Suprapubic skin (tissue), 3 donors: ENCODE measurements at regions not wholly inside any gene's neighbourhood (a gene's known extent, or its start where the extent isn't known, plus 50 kb on each side); places are given as distances from the start of the nearest gene placed in this dataset.

Experiments used
- CTCF ChIP-seq, 2 donors: fragments of 200-600 bp in 1 of 2; fragments of 450-650 bp in 1 of 2; sonication (generic) in 1 of 2; IDR thresholded peaks; one replicate each; pipeline ENCODE4 v1.5.1; 2016 to 2019; ENCODE audit warnings: antibody characterized with exemption in 2 of 2, mild to moderate bottlenecking in 1 of 2, moderate library complexity in 1 of 2
- POLR2A ChIP-seq, 2 donors: fragments of 450-650 bp; IDR thresholded peaks; one replicate each; pipeline ENCODE4 v1.6.1; 2017; ENCODE audit warnings: antibody characterized with exemption in 2 of 2, mild to moderate bottlenecking in 2 of 2, moderate library complexity in 2 of 2

- TF ChIP-seq CTCF (IDR thresholded peaks at IDR 0.05) (no peak), POLR2A (IDR thresholded peaks at IDR 0.05) (no peak)
Measured at GRCh38 chr7:136293272-136293671, 316.1 kb upstream of the MTPN start.
